ENCODE measurements at regions not wholly inside any gene's neighbourhood (a gene's known extent, or its start where the extent isn't known, plus 50 kb on each side); places are given as distances from the start of the nearest gene placed in this dataset.

- DNase-seq (ENCODE audit: low read depth, low spot score): no peak
- Histone ChIP-seq H3K27me3 (ENCODE audit: control insufficient read depth, insufficient read depth, low read length) (no peaks in the 10 kb centered on the region), H3K4me3 (ENCODE audit: low read depth, low read length) (no peak overlapping the region), H3K9me3 (ENCODE audit: control insufficient read depth, insufficient read depth, low read length) (no peaks in the 10 kb centered on the region), H3K27ac (ENCODE audit: low read depth, low read length) (no peak overlapping the region)
- POLR2A ChIA-PET: no interaction called here
- CTCF ChIA-PET: interaction anchor here (1.2 kb wide), 1 partner anchor 199 kb away, joined by 3 read pairs; no protein-coding TSS in a partner anchor
- TF ChIP-seq CTCF (IDR thresholded peaks at IDR 0.05; ENCODE audit: low read depth, low read length): no peak
These were observed 158.1 kb downstream of the SOX4 start for GRCh38 chr6:21751608-21752007.

- no peaks in the 10 kb centered on the region for H3K9me3 ChIP-seq (ENCODE audit: control insufficient read depth, insufficient read depth, low read length)
- POLR2A ChIA-PET: interaction anchor here (0.7 to 2.3 kb wide), 2 partner anchors 158 to 950 kb away, joined by 3 to 16 read pairs; partner anchors contain the start of gene SOX4
- TF ChIP-seq CTCF (IDR thresholded peaks at IDR 0.05; ENCODE audit: low read depth, low read length): no peak
- no peaks in the 10 kb centered on the region for H3K27me3 ChIP-seq (ENCODE audit: control insufficient read depth, insufficient read depth, low read length)
- CTCF ChIA-PET: interaction anchor here (0.7 to 1.2 kb wide), 2 partner anchors 38 to 198 kb away, joined by 3 read pairs; no protein-coding TSS in a partner anchor
- H3K27ac ChIP-seq (ENCODE audit: low read depth, low read length): no peak overlapping the region
- no peak for DNase-seq (ENCODE audit: low read depth, low spot score)
- H3K4me3 ChIP-seq (ENCODE audit: low read depth, low read length): no peak overlapping the region
These were observed 158.7 kb downstream of the SOX4 start for GRCh38 chr6:21752054-21752811.

GRCh38 chr6:21753241-21754108, 159.9 kb downstream of the SOX4 start:
- peak; percentile 82 for DNase-seq (ENCODE audit: low read depth, low spot score)
- CTCF ChIA-PET: interaction anchor here (1.2 kb wide), 1 partner anchor 157 kb away, joined by 9 read pairs; no protein-coding TSS in a partner anchor
- Histone ChIP-seq H3K27ac (ENCODE audit: low read depth, low read length) (peak overlapping the region; percentile 69), H3K4me3 (ENCODE audit: low read depth, low read length) (no peak overlapping the region; the same call in 1 of the 2 replicates), H3K9me3 (ENCODE audit: control insufficient read depth, insufficient read depth, low read length) (no peaks in the 10 kb centered on the region), H3K27me3 (ENCODE audit: control insufficient read depth, insufficient read depth, low read length) (no peaks in the 10 kb centered on the region)
- no peak for TF ChIP-seq CTCF (IDR thresholded peaks at IDR 0.05; ENCODE audit: low read depth, low read length)
- POLR2A ChIA-PET: interaction anchor here (0.7 to 2.3 kb wide), 14 partner anchors 11 to 974 kb away, joined by 3 to 16 read pairs (median 4); partner anchors contain the start of gene SOX4

GRCh38 chr6:21754891-21755290, 161.3 kb downstream of the SOX4 start:
- H3K27me3 ChIP-seq (ENCODE audit: control insufficient read depth, insufficient read depth, low read length): no peaks in the 10 kb centered on the region
- TF ChIP-seq CTCF (IDR thresholded peaks at IDR 0.05; ENCODE audit: low read depth, low read length): no peak
- ChIA-PET POLR2A (no interaction called here), CTCF (no interaction called here)
- no peak overlapping the region for H3K27ac ChIP-seq (ENCODE audit: low read depth, low read length)
- no peak for DNase-seq (ENCODE audit: low read depth, low spot score)
- no peaks in the 10 kb centered on the region for H3K9me3 ChIP-seq (ENCODE audit: control insufficient read depth, insufficient read depth, low read length)
- H3K4me3 ChIP-seq (ENCODE audit: low read depth, low read length): no peak overlapping the region

Data from AG04450 (cell line).